Activated CD4-positive, alpha-beta T cell treated with anti-CD3 and anti-CD28 coated beads for 36 hours (primary cell): ENCODE measurements at regions not wholly inside any gene's neighbourhood (a gene's known extent, or its start where the extent isn't known, plus 50 kb on each side); places are given as distances from the start of the nearest gene placed in this dataset.

ENCODE experiments used
- ATAC-seq: fragments of 200-7000 bp; cut with Tn5 transposase; one replicate; pipeline ENCODE4 v1.10.0; 2021; ENCODE audit warnings: mild to moderate bottlenecking, moderate library complexity
- CTCF ChIA-PET: fragments of 350-600 bp; sonication (Branson Sonifier 250); formaldehyde crosslinking; loops from one replicate; lab custom pipeline; 2021; ENCODE audit warnings: antibody characterized with exemption; lab: Charles Lee
- POLR2A ChIA-PET: fragments of 350-600 bp; sonication (Branson Sonifier 250); formaldehyde crosslinking; loops from one replicate; lab custom pipeline; 2021; ENCODE audit warnings: antibody characterized with exemption, inconsistent platforms; lab: Charles Lee
- DNase-seq: peaks from one replicate; pipeline ENCODE4 v3.0.0-alpha.2; 2020
- H3K27ac Mint-ChIP-seq: one replicate; pipeline ENCODE4 v1.8.0; 2021; ENCODE audit warnings: mixed read lengths
- H3K27me3 Mint-ChIP-seq: one replicate; pipeline ENCODE4 v1.8.0; 2021; ENCODE audit warnings: mixed read lengths
- H3K36me3 Mint-ChIP-seq: one replicate; pipeline ENCODE4 v1.8.0; 2021; ENCODE audit warnings: low read depth, mixed read lengths
- H3K4me1 Mint-ChIP-seq: one replicate; pipeline ENCODE4 v1.8.0; 2021; ENCODE audit warnings: mixed read lengths
- H3K4me3 Mint-ChIP-seq: one replicate; pipeline ENCODE4 v1.8.0; 2021; ENCODE audit warnings: mild to moderate bottlenecking, moderate library complexity, mixed read lengths
- H3K9me3 Mint-ChIP-seq: one replicate; pipeline ENCODE4 v1.8.0; 2021; ENCODE audit warnings: low read depth, mixed read lengths
- intact Hi-C, 2 experiments: fragments of 100-400 bp; cut with DNase I in 1 of 2; cut with micrococcal nuclease in 1 of 2; formaldehyde crosslinking; loops; one replicate each; pipeline versions ENCODE4 v1.14.2 to v1.15.1; 2022 to 2024; cut with DNase I, micrococcal nuclease

DNA sequence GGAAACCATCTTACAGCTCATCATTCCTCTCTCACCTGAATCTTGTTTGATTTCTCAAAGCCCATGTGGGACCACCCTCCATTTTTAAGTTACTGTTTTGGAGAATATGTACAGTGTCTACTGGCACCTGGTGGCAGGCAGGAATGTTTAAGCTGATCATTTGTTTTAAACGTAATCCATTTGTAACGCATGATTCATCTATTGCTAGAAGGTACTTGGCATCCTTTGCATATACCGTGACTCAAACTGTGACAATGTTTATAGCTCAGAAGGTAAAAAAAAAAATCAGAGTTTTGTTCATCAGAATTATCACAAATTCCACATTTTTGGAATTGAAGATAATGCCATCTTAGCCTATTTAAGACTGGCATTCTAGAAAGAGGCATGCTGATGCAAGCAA is 1007.5 kb upstream of the EEF2KMT start:
- Mint-ChIP-seq H3K9me3 (peaks cover 11% of the 10 kb centered on the region), H3K27me3 (no peaks in the 10 kb centered on the region), H3K4me3 (no peak overlapping the region), H3K36me3 (no peaks in the 10 kb centered on the region), H3K27ac (no peak overlapping the region), H3K4me1 (no peaks in the 10 kb centered on the region)
- intact Hi-C loops, result no loop called here
- ChIA-PET POLR2A (no interaction called here), CTCF (no interaction called here)
- ATAC-seq (no peak), DNase-seq (no peak)

DNA sequence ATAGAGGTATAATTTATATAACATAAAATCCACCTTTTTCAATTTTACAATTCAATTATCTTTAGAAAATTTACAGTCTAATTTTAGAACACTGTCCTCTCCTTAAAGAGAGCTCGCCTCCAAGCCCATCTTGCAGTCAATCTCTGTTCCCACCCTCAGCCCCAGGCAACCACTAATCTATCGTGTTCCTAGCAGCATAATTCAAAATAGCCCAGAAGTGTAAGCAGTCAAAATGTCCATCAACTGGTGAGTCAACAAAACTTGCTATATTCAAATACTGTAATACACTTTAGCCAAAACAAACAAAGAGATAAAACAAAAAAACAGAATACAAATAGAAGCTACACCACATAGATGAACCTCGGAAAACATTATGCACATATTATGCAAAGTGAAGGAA is 1006.8 kb upstream of the EEF2KMT start:
- CTCF ChIA-PET, result no interaction called here
- Mint-ChIP-seq H3K27me3 (no peaks in the 10 kb centered on the region), H3K9me3 (peaks cover 11% of the 10 kb centered on the region), H3K4me3 (no peak overlapping the region), H3K4me1 (no peaks in the 10 kb centered on the region), H3K36me3 (no peaks in the 10 kb centered on the region), H3K27ac (no peak overlapping the region)
- DNase-seq (no peak), ATAC-seq (no peak)
- intact Hi-C loops, result no loop called here
- POLR2A ChIA-PET, result no interaction called here

DNA sequence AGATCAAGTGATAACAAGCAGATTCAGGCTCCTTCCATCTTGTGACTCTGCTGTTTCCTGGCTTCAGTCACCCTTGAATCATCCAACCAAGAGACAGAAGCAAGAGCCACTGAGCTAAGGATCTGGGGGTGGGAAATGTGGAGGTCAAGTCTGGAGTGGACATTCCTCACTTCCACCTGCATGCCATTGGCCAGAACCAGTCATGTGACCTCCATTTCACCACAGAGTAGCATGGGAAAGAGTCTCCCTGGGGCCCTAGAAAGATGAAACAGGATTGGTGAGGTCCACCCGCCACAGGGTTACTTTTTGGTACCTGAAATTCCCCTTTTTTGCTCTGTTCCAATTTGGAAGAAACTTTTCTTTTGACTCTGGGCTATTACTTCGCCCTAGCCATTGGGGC is 1006.0 kb upstream of the EEF2KMT start:
- H3K4me1 Mint-ChIP-seq, result no peaks in the 10 kb centered on the region
- H3K4me3 Mint-ChIP-seq, result no peak overlapping the region
- DNase-seq, result no peak
- intact Hi-C loops, result no loop called here
- no peak overlapping the region for H3K27ac Mint-ChIP-seq
- H3K27me3 Mint-ChIP-seq, result no peaks in the 10 kb centered on the region
- ChIA-PET POLR2A (no interaction called here), CTCF (no interaction called here)
- no peaks in the 10 kb centered on the region for H3K36me3 Mint-ChIP-seq
- H3K9me3 Mint-ChIP-seq, result peaks cover 11% of the 10 kb centered on the region
- ATAC-seq, result no peak

DNA sequence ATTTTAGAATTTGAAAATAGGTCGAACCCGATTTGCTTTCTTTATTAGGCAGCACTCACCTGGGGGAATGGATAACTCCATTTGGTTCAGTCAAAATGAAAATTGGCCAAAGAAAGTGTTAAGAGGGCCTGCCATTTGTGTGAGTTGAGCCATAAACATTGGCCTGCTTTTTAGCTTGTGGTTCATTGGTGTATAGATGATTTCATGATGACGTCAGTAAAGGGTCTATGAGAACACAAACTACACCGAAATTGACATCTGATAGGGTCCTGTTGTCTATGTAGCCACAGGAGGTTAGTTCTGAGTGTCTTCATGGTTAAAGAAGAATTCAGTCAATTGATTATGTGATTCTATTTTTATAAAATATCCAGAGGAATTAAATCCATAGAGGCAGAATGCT is 1001.5 kb upstream of the EEF2KMT start:
- ATAC-seq, result no peak
- H3K27me3 Mint-ChIP-seq, result no peaks in the 10 kb centered on the region

DNA sequence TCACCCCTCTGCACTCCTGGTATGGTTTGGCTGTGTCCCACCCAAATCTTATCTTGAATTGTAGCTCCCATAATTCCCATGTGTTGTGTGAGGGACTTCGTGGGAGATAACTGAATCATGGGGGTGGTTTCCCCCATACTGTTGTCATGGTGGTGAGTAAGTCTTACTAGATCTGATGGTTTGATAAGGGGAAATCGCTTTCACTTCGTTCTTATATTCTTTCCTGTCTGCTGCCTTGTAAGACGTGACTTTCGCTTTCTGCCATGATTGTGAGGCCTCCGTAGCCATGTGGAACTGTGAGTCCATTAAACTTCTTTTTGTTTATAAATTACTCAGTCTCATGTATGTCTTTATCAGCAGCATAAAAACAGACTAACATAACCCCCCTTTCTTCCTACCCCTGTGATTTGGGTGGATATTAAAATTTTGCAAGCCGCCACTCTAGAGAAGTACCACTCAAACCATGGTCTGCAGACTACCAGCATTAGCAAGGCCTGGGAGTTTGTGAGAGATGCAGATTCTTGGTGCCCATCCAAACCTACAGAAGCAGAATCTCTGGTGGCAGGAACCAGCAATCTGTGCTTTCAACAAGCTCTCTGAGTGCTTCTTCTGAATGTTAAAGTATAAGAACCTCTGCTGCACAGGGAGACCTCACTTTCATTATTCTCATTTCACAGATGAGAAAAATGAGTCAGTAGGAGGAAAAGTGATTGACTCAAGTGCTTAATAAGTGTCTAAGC is 999.5 kb upstream of the EEF2KMT start:
- POLR2A ChIA-PET, result no interaction called here
- intact Hi-C loops, result no loop called here
- H3K36me3 Mint-ChIP-seq, result no peaks in the 10 kb centered on the region
- no peaks in the 10 kb centered on the region for H3K27me3 Mint-ChIP-seq
- H3K27ac Mint-ChIP-seq, result no peak overlapping the region
- CTCF ChIA-PET, result no interaction called here
- ATAC-seq, result no peak
- DNase-seq, result no peak
- no peak overlapping the region for H3K4me3 Mint-ChIP-seq
- peaks cover 3% of the 10 kb centered on the region for H3K9me3 Mint-ChIP-seq
- no peaks in the 10 kb centered on the region for H3K4me1 Mint-ChIP-seq

More for the DNA sequence above, 1001.5 kb upstream of the EEF2KMT start:
- no peak for DNase-seq
- Mint-ChIP-seq H3K4me1 (no peaks in the 10 kb centered on the region), H3K27ac (no peak overlapping the region), H3K4me3 (no peak overlapping the region), H3K9me3 (peaks cover 5% of the 10 kb centered on the region), H3K36me3 (no peaks in the 10 kb centered on the region)
- intact Hi-C loops, result no loop called here
- ChIA-PET POLR2A (no interaction called here), CTCF (no interaction called here)

DNA sequence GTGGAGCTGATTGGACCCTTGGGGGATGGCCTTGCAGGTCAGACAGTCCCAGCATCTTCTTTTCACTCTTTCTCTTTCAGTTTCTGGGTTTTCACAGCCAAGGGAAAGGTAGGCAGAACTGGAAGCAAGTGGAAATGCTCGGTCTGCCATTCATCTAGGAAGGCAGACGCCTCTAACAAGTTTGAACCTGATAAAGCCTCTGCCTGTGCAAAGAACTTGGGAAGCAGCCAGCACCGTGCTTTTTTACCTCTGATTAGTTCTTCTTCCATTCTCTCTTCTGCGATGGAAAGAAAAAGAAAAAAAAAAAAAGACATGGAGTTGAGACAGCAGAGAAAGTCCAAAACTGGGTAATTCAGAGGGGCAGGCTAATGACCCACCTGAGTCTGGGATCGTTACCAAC is 997.8 kb upstream of the EEF2KMT start:
- intact Hi-C loops, result no loop called here
- no peak overlapping the region for H3K4me3 Mint-ChIP-seq
- H3K27ac Mint-ChIP-seq, result no peak overlapping the region
- H3K4me1 Mint-ChIP-seq, result no peaks in the 10 kb centered on the region
- ATAC-seq (no peak), DNase-seq (no peak)
- no peaks in the 10 kb centered on the region for H3K36me3 Mint-ChIP-seq
- H3K27me3 Mint-ChIP-seq, result no peaks in the 10 kb centered on the region
- H3K9me3 Mint-ChIP-seq, result peaks cover 6% of the 10 kb centered on the region
- ChIA-PET CTCF (no interaction called here), POLR2A (no interaction called here)

DNA sequence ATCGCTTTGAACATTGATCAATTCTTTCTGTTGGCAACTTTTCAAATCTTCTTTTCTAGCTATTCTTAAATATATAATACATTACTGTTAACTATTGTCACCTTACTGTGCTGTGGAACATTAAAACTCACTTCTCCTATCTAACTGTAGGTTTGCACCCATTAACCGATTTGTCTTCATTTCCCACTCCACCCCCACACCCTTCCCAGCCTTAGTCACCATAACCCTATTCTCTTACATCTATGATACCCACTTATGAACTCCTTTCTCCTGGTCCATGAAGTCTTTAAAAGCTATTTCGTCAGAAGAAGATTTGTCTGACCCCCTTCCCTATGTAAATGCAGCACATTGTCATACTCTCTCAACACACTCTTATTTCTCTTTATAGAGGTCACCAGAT is 993.4 kb upstream of the EEF2KMT start:
- H3K27me3 Mint-ChIP-seq, result no peaks in the 10 kb centered on the region
- peaks cover 9% of the 10 kb centered on the region for H3K9me3 Mint-ChIP-seq
- H3K36me3 Mint-ChIP-seq, result no peaks in the 10 kb centered on the region
- H3K27ac Mint-ChIP-seq, result no peak overlapping the region
- H3K4me3 Mint-ChIP-seq, result no peak overlapping the region
- CTCF ChIA-PET, result no interaction called here
- no peak for DNase-seq
- ATAC-seq, result no peak
- POLR2A ChIA-PET, result no interaction called here
- H3K4me1 Mint-ChIP-seq, result no peaks in the 10 kb centered on the region
- intact Hi-C loops, result no loop called here

DNA sequence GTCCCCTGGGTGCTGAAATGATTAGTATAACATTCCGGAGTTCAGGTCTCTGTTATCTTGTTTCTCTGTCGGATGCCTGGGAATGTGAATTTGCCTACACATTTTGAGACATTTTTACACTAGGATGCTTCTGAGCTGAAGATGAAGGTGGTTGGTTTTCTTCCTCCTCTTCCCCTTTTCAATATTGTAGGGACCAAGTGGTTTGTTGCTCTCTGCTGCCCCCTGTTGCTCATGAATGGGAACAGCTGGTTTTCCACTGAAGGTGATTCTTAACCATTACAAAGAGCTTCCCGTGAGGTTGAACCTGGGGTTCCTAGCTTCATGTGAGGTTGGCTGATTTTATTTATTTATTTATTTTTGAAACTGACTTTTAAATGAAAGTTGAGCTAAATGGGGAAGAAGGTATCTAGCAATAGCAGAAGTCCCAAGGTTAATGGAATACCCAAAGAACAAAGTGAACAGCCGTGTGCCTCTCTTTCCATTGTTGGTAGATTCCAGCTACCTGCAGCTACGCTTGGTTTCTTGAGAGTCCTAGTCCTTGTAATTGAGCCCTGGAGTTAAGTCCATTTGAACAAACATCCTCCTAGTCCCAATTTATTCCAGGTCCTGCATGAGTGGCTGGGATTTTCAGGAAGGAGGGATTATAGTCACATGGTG is 983.9 kb upstream of the EEF2KMT start:
- intact Hi-C loops, result loop anchor here in 1 of 2 experiments (5.0 kb wide), 1 partner anchor 579 kb away; no protein-coding TSS in a partner anchor
- CTCF ChIA-PET, result interaction anchor here (0.8 to 1.2 kb wide), 2 partner anchors 14 to 291 kb away, joined by 3 to 4 read pairs; no protein-coding TSS in a partner anchor
- no peaks in the 10 kb centered on the region for H3K4me1 Mint-ChIP-seq
- POLR2A ChIA-PET, result no interaction called here
- no peak overlapping the region for H3K27ac Mint-ChIP-seq
- peak; percentile 53 for DNase-seq
- ATAC-seq, result no peak
- H3K36me3 Mint-ChIP-seq, result no peaks in the 10 kb centered on the region
- H3K4me3 Mint-ChIP-seq, result no peak overlapping the region
- no peaks in the 10 kb centered on the region for H3K27me3 Mint-ChIP-seq
- H3K9me3 Mint-ChIP-seq, result peaks cover 6% of the 10 kb centered on the region

DNA sequence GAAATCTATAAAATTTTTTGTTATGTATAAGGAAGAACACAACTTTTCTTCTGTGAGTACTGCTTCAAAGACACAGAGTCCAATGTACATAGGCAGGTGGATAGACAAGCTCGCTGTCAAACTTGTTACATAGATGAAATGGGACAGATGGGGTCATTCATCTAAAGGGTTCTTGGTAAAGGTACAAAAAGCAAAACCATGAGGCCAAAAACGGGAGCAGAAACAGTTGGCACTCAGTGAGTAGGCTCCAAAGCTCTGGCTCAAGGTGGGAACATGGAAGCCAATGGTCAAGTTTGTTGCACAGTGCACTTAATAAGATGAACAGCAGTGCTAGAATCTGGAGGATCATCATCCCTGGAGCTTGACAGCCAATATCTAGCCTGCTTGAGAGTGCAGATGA is 979.0 kb upstream of the EEF2KMT start:
- no peaks in the 10 kb centered on the region for H3K36me3 Mint-ChIP-seq
- no peak for ATAC-seq
- no peaks in the 10 kb centered on the region for H3K4me1 Mint-ChIP-seq
- H3K27me3 Mint-ChIP-seq, result no peaks in the 10 kb centered on the region
- intact Hi-C loops, result no loop called here
- peaks cover 6% of the 10 kb centered on the region for H3K9me3 Mint-ChIP-seq
- CTCF ChIA-PET, result no interaction called here
- H3K27ac Mint-ChIP-seq, result no peak overlapping the region
- H3K4me3 Mint-ChIP-seq, result no peak overlapping the region
- POLR2A ChIA-PET, result no interaction called here
- DNase-seq, result no peak

DNA sequence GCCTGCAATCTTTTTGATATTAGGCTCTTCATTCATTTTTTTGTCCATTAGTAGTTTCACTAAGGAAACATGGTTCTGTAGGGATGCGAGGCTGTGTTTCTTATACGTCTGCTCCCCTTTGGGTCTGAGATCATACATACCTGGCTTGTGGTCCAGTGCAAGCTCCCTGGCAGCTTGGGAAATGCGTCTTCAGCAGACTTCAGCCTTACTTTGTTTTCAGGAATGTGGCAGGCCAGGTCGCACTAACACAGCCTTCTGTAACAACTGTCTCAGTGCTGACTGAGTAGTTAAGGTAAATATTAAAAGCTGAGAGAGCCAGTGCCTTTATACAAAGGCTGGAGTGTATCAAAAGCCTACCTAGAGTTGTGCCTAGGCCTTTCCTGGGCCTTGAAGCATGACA is 970.5 kb upstream of the EEF2KMT start:
- Mint-ChIP-seq H3K4me1 (no peaks in the 10 kb centered on the region), H3K27ac (no peak overlapping the region), H3K36me3 (no peaks in the 10 kb centered on the region), H3K9me3 (peaks cover 11% of the 10 kb centered on the region), H3K4me3 (no peak overlapping the region), H3K27me3 (no peaks in the 10 kb centered on the region)
- intact Hi-C loops, result no loop called here
- no peak for ATAC-seq
- POLR2A ChIA-PET, result no interaction called here
- CTCF ChIA-PET, result interaction anchor here (1.4 kb wide), 1 partner anchor 14 kb away, joined by 4 read pairs; no protein-coding TSS in a partner anchor
- DNase-seq, result no peak

DNA sequence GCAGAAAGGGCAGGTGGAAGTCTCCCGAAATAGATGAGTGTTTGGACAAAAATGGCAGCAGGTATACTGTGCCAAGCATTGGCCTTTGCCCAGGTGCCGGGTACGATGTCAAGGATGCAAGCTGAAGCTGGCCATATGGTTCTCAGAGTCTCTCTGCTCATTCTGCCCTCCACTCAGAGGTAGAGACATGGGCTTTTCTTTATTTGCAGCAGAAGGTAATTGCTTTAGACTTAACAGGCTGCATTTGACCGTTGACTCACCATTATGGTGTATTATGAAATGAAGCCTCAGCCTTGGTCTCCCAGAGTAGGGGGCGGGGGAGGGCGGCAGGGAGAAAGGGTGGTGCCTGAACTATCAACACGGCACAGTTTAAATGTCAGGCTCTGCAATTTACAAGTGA is 969.1 kb upstream of the EEF2KMT start:
- ATAC-seq, result no peak
- no peaks in the 10 kb centered on the region for H3K36me3 Mint-ChIP-seq
- intact Hi-C loops, result no loop called here
- H3K9me3 Mint-ChIP-seq, result peaks cover 8% of the 10 kb centered on the region
- no peak overlapping the region for H3K27ac Mint-ChIP-seq
- no peaks in the 10 kb centered on the region for H3K4me1 Mint-ChIP-seq
- no peak overlapping the region for H3K4me3 Mint-ChIP-seq
- ChIA-PET POLR2A (no interaction called here), CTCF (interaction anchor here (1.4 kb wide), 1 partner anchor 15 kb away, joined by 4 read pairs; no protein-coding TSS in a partner anchor)
- H3K27me3 Mint-ChIP-seq, result no peaks in the 10 kb centered on the region
- DNase-seq, result no peak

DNA sequence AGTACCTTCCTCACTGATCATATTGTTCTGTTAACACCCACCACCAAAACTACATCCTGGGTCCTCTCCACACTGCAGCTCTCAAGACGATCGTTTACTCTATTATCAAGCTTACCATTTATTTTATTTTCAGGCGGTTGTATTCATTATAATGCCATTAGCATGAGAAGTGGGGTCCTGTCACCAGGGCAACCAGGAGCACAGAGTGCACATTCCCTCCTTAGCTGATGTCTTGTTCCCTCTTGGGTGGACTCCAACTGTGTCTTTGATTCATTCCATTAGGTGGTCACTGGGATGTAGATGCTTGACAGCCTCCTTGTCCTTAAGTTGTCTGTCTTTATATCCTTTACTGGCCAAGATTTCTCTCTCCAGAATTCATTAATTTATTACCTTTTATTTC is 965.9 kb upstream of the EEF2KMT start:
- Mint-ChIP-seq H3K9me3 (peaks cover 5% of the 10 kb centered on the region), H3K36me3 (no peaks in the 10 kb centered on the region), H3K27me3 (no peaks in the 10 kb centered on the region), H3K4me3 (no peak overlapping the region), H3K4me1 (no peaks in the 10 kb centered on the region), H3K27ac (no peak overlapping the region)
- ATAC-seq, result no peak
- POLR2A ChIA-PET, result no interaction called here
- intact Hi-C loops, result no loop called here
- CTCF ChIA-PET, result no interaction called here
- DNase-seq, result no peak
